HepG2 (cell line): ENCODE measurements at regions not wholly inside any gene's neighbourhood (a gene's known extent, or its start where the extent isn't known, plus 50 kb on each side); places are given as distances from the start of the nearest gene placed in this dataset.

ENCODE experiments used
- ATAC-seq: fragments of 200-7000 bp; cut with Tn5 transposase; 3 replicates; pipeline ENCODE4 v1.9.1; 2020; ENCODE audit warnings: mild to moderate bottlenecking, moderate library complexity
- BruUV-seq: library from RNA; stranded (reverse); fragments of 400-500 nt; replicated peaks from 2 replicates; lab custom pipeline; 2021; lab: Mats Ljungman, UMichigan
- CTCF ChIA-PET: fragments of 300-600 bp; formaldehyde crosslinking; extraction: SDS; loops from one replicate; lab custom pipeline; 2021; ENCODE audit warnings: low total read pairs, inconsistent platforms, low intra/inter-chr PET ratio; lab: Yijun Ruan, JAX
- POLR2A ChIA-PET: fragments of 350-600 bp; sonication (Branson Sonifier 250); formaldehyde crosslinking; loops from one replicate; lab custom pipeline; 2020; ENCODE audit warnings: antibody characterized with exemption, inconsistent platforms; lab: Yijun Ruan, JAX
- DNase-seq: peaks from one replicate; pipeline ENCODE4 v3.0.0-alpha.2; 2015; ENCODE audit warnings: low spot score
- FAIRE-seq: peaks from 3 replicates; lab custom pipeline; 2011; peaks lifted over from hg19 to GRCh38; lab: Jason Lieb, UNC
- H2AFZ ChIP-seq: one replicate; pipeline ENCODE4 v1.6.1; 2011; ENCODE audit warnings: low read length, inconsistent platforms
- H3K27ac ChIP-seq: fragments of 300-600 bp; 3 replicates; pipeline ENCODE4 v1.8.0; 2011; ENCODE audit warnings: mixed run types, mild to moderate bottlenecking, mixed read lengths, low read length, inconsistent platforms; ENCODE audit not compliant: insufficient read depth; ENCODE audit errors: extremely low read length
- H3K27me3 ChIP-seq, 2 experiments: fragments of 200-600 bp in 1 of 2; 2 replicates in 1 of 2; 3 replicates in 1 of 2; pipeline versions ENCODE4 v1.6.0 to v1.8.0; 2011; ENCODE audit warnings: low read length in 2 of 2, mild to moderate bottlenecking in 2 of 2, moderate library complexity in 2 of 2, inconsistent platforms in 1 of 2; ENCODE audit not compliant: insufficient read depth in 2 of 2, control insufficient read depth in 1 of 2
- H3K36me3 ChIP-seq, 2 experiments: fragments of 200-600 bp in 1 of 2; replicated peaks in 1 of 2; 2 replicates in 1 of 2; 3 replicates in 1 of 2; pipeline versions ENCODE4 v1.5.1 to v1.8.0; 2011; ENCODE audit warnings: low read length in 2 of 2, inconsistent platforms in 1 of 2; ENCODE audit not compliant: insufficient read depth in 2 of 2, control insufficient read depth in 1 of 2
- H3K4me1 ChIP-seq: 2 replicates; pipeline ENCODE4 v1.5.1; 2012; ENCODE audit warnings: low read length, inconsistent platforms; ENCODE audit not compliant: insufficient read depth
- H3K4me2 ChIP-seq: 2 replicates; pipeline ENCODE4 v1.6.0; 2011; ENCODE audit warnings: low read depth, low read length, inconsistent platforms
- H3K4me3 ChIP-seq, 3 experiments: fragments of 200-600 bp in 1 of 3; sonication (generic), shearing (Covaris generic) in 1 of 3; replicated peaks in 1 of 3; 2 replicates each; pipeline ENCODE4 v1.5.1; 2011 to 2016; ENCODE audit warnings: low read length in 3 of 3, inconsistent platforms in 2 of 3, low read depth in 2 of 3, mild to moderate bottlenecking in 2 of 3, control low read depth in 1 of 3, mixed read lengths in 1 of 3; ENCODE audit not compliant: insufficient read depth in 1 of 3
- H3K79me2 ChIP-seq: one replicate; pipeline ENCODE4 v1.6.1; 2011; ENCODE audit warnings: low read length, inconsistent platforms; ENCODE audit not compliant: insufficient read depth
- H3K9ac ChIP-seq: 2 replicates; pipeline ENCODE4 v1.6.0; 2011; ENCODE audit warnings: mild to moderate bottlenecking, low read depth, low read length, inconsistent platforms; ENCODE audit not compliant: insufficient read depth
- H3K9me3 ChIP-seq: 2 replicates; pipeline ENCODE4 v1.5.1; 2012; ENCODE audit warnings: mild to moderate bottlenecking, low read length
- H4K20me1 ChIP-seq: 2 replicates; pipeline ENCODE4 v1.6.0; 2011; ENCODE audit warnings: inconsistent platforms, mild to moderate bottlenecking, low read length, moderate library complexity; ENCODE audit not compliant: insufficient read depth
- AFF4 ChIP-seq: sonication (generic); formaldehyde crosslinking; IDR thresholded peaks from 2 replicates; pipeline ENCODE4 v1.4.0; 2020; ENCODE audit warnings: missing genetic modification reagents
- AKAP8 ChIP-seq: sonication (generic); formaldehyde crosslinking; IDR thresholded peaks from 2 replicates; pipeline ENCODE4 v1.5.1; 2020; ENCODE audit warnings: mild to moderate bottlenecking, missing genetic modification reagents
- HOMEZ ChIP-seq: IDR thresholded peaks from 2 replicates; pipeline ENCODE4 v1.6.1; 2016; ENCODE audit warnings: low read depth
- NFE2L1 ChIP-seq: sonication (generic); formaldehyde crosslinking; IDR thresholded peaks from 2 replicates; pipeline ENCODE4 v1.4.0; 2020; ENCODE audit warnings: missing genetic modification reagents, mild to moderate bottlenecking, borderline replicate concordance
- NR1H2 ChIP-seq: sonication (generic); formaldehyde crosslinking; IDR thresholded peaks from 2 replicates; pipeline ENCODE4 v1.8.1; 2022; ENCODE audit warnings: low read depth, missing genetic modification reagents, borderline replicate concordance
- WIZ ChIP-seq: sonication (generic); formaldehyde crosslinking; IDR thresholded peaks from 2 replicates; pipeline ENCODE4 v1.5.1; 2020; ENCODE audit warnings: mild to moderate bottlenecking, missing genetic modification reagents
- ZMYM2 ChIP-seq: sonication (generic); formaldehyde crosslinking; IDR thresholded peaks from 2 replicates; pipeline ENCODE4 v1.8.0; 2022; ENCODE audit warnings: mild to moderate bottlenecking, missing genetic modification reagents
- ZNF256 ChIP-seq: sonication (generic); formaldehyde crosslinking; conservative IDR thresholded peaks from 2 replicates; pipeline ENCODE4 v1.4.0; 2020; ENCODE audit warnings: missing genetic modification reagents
- ZNF274 ChIP-seq: sonication (generic); formaldehyde crosslinking; IDR thresholded peaks from 2 replicates; pipeline ENCODE4 v1.5.1; 2020; ENCODE audit warnings: mild to moderate bottlenecking, missing genetic modification reagents
- ZNF577 ChIP-seq: sonication (generic); formaldehyde crosslinking; IDR thresholded peaks from 2 replicates; pipeline ENCODE4 v1.4.0; 2020; ENCODE audit warnings: mild to moderate bottlenecking, low read depth, missing genetic modification reagents, borderline replicate concordance
- ZNF619 ChIP-seq: sonication (generic); formaldehyde crosslinking; IDR thresholded peaks from 2 replicates; pipeline ENCODE4 v1.4.0; 2020; ENCODE audit warnings: mild to moderate bottlenecking, missing genetic modification reagents
- WGBS: methylation state at CpG from one replicate; pipeline ENCODE4 v1.1.6; 2017; ENCODE audit warnings: low lambda C conversion rate; 5-methylcytosine and 5-hydroxymethylcytosine counted together
- in situ Hi-C: cut with HindIII; loops from 2 replicates; pipeline ENCODE4 v1.10.0; 2017; ENCODE audit warnings: low pct_unique_long_range_greater_than_20kb; ENCODE audit not compliant: extremely low pct_ligation_motif_present
- intact Hi-C: fragments of 100-400 bp; cut with micrococcal nuclease; formaldehyde crosslinking; loops from one replicate; pipeline ENCODE4 v1.10.0; 2022; ENCODE audit not compliant: unreplicated experiment

GRCh38 chr5:12237837-12238575 is 333.8 kb upstream of the CTNND2 start:
- in situ Hi-C loops: no loop called here
- 15% methylated on average over 6 of the region's 6 CpGs for WGBS
- no TSS peak for BruUV-seq
- Histone ChIP-seq H3K4me2 (no peak overlapping the region), H2AFZ (no peak overlapping the region), H3K4me3 (no peak overlapping the region), H4K20me1 (no peaks in the 10 kb centered on the region), H3K27me3 (no peaks in the 10 kb centered on the region), H3K79me2 (no peaks in the 10 kb centered on the region), H3K9ac (no peak overlapping the region), H3K36me3 (no peaks in the 10 kb centered on the region), H3K9me3 (peaks cover 70% of the 10 kb centered on the region), H3K27ac (no peak overlapping the region), H3K4me1 (no peaks in the 10 kb centered on the region)
- ATAC-seq (no peak), DNase-seq (no peak), FAIRE-seq (no peak)
- intact Hi-C loops: no loop called here
- CTCF ChIA-PET: no interaction called here
- TF ChIP-seq ZNF274 (no peak), NFE2L1 (CRISPR knock-in tag) (no peak), AKAP8 (CRISPR knock-in tag) (no peak)
- POLR2A ChIA-PET: no interaction called here

- Histone ChIP-seq H3K79me2 (no peaks in the 10 kb centered on the region), H3K9me3 (peaks cover 78% of the 10 kb centered on the region), H3K27me3 (no peaks in the 10 kb centered on the region), H3K4me1 (no peaks in the 10 kb centered on the region), H3K4me3 (no peak overlapping the region), H2AFZ (no peak overlapping the region), H3K9ac (no peak overlapping the region), H3K4me2 (no peak overlapping the region), H3K27ac (no peak overlapping the region), H3K36me3 (no peaks in the 10 kb centered on the region), H4K20me1 (no peaks in the 10 kb centered on the region)
- intact Hi-C loops (no loop called here), in situ Hi-C loops (no loop called here)
- 24% methylated on average over 9 of the region's 9 CpGs for WGBS
- POLR2A ChIA-PET: no interaction called here
- ATAC-seq (no peak), FAIRE-seq (no peak), DNase-seq (no peak)
- CTCF ChIA-PET: no interaction called here
- BruUV-seq: no TSS peak
- TF ChIP-seq ZNF619 (CRISPR knock-in tag): no peak
- TF ChIP-seq HOMEZ (CRISPR knock-in tag): no peak
- TF ChIP-seq ZNF256 (CRISPR knock-in tag): no peak
- no peak for TF ChIP-seq AFF4
- no peak for TF ChIP-seq ZNF577 (CRISPR knock-in tag)
- no peak for TF ChIP-seq NR1H2 (CRISPR knock-in tag)
- TF ChIP-seq ZMYM2 (CRISPR knock-in tag): no peak
- no peak for TF ChIP-seq WIZ (CRISPR knock-in tag)
These were observed 326.4 kb upstream of the CTNND2 start for GRCh38 chr5:12230659-12231058.
